ACC112 (cell line): ENCODE measurements at regions not wholly inside any gene's neighbourhood (a gene's known extent, or its start where the extent isn't known, plus 50 kb on each side); places are given as distances from the start of the nearest gene placed in this dataset.

Experiments used
- H2AFZ ChIP-seq: fragments of 200-600 bp; sonication (generic); one replicate; pipeline ENCODE4 v1.6.0; 2017; ENCODE audit warnings: antibody characterized with exemption, low read length; ENCODE audit not compliant: unreplicated experiment
- H3K27ac ChIP-seq: fragments of 200-600 bp; sonication (generic); 2 replicates; pipeline ENCODE4 v1.5.1; 2014; ENCODE audit warnings: low read depth, mild to moderate bottlenecking, antibody characterized with exemption, low read length, moderate library complexity
- H3K27me3 ChIP-seq: fragments of 200-600 bp; sonication (generic); 2 replicates; pipeline ENCODE4 v1.6.1; 2014; ENCODE audit warnings: mild to moderate bottlenecking, antibody characterized with exemption, low read length, moderate library complexity, mixed read lengths; ENCODE audit not compliant: insufficient read depth
- H3K36me3 ChIP-seq: fragments of 200-600 bp; sonication (generic); 2 replicates; pipeline ENCODE4 v1.6.1; 2016; ENCODE audit warnings: mild to moderate bottlenecking, antibody characterized with exemption, low read length, moderate library complexity, mixed read lengths; ENCODE audit not compliant: insufficient read depth
- H3K4me1 ChIP-seq: fragments of 200-600 bp; sonication (generic); one replicate; pipeline ENCODE4 v1.6.1; 2016; ENCODE audit warnings: low read length, mixed read lengths; ENCODE audit not compliant: insufficient read depth, unreplicated experiment, control insufficient read depth
- H3K4me3 ChIP-seq: fragments of 200-600 bp; sonication (generic); 2 replicates; pipeline ENCODE4 v1.5.1; 2014; ENCODE audit warnings: mild to moderate bottlenecking, low read depth, low read length
- H3K79me2 ChIP-seq: fragments of 200-600 bp; sonication (generic); one replicate; pipeline ENCODE4 v1.6.0; 2016; ENCODE audit warnings: low read length; ENCODE audit not compliant: control insufficient read depth, unreplicated experiment, insufficient read depth

- Histone ChIP-seq H3K36me3 (no peaks in the 10 kb centered on the region), H3K27me3 (no peaks in the 10 kb centered on the region), H3K4me1 (no peaks in the 10 kb centered on the region), H2AFZ (no peak overlapping the region), H3K4me3 (no peak overlapping the region), H3K27ac (no peak overlapping the region), H3K79me2 (no peaks in the 10 kb centered on the region)
These were observed 53.3 kb upstream of the BMP2K start for GRCh38 chr4:78722878-78723277.
